GM19397 (cell line): ENCODE measurements at regions not wholly inside any gene's neighbourhood (a gene's known extent, or its start where the extent isn't known, plus 50 kb on each side); places are given as distances from the start of the nearest gene placed in this dataset.

Experiments
- ATAC-seq: cut with Tn5 transposase; IDR thresholded peaks from one replicate; pipeline ENCODE4 v1.9.1; 2021; ENCODE audit warnings: mild to moderate bottlenecking, moderate library complexity; ENCODE audit not compliant: unreplicated experiment

DNA sequence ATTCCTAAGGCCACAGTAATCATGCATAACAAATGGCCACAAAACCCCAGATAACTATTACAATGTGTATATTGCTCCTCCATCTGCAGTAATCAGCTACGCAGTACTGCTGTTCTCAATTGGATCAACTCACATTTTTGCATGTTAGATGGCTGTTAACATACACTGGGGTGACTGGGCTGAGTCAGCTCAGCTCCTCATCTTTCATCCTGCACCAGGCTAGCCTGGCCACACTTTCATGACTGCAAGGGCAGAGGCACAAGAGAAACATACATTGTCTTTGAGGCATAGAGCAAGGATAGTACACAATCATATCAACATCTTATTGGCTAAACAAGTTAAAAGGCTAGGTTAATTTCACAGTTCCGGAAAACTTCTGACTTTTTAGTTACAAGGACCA is 306.6 kb downstream of the SLC6A15 start:
- ATAC-seq, result no peak

DNA sequence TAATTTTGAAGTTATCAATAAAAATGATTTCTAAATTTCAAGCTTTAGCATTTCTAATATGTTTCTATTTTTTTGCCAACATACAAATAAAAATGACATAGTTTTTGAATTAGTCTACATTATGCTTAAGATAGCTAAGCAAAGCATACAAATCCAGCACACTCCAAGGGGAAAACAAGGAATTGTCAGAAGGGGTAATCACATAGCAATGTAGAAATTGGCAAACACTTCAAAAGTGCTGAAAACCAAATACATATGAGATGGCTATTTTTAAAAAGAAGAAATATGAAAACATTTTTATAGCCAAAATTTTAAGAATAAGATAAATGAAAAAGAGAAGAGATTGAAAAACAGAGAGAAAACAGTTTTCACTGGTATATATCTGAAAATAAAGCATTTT is 308.0 kb downstream of the SLC6A15 start:
- ATAC-seq, result no peak

DNA sequence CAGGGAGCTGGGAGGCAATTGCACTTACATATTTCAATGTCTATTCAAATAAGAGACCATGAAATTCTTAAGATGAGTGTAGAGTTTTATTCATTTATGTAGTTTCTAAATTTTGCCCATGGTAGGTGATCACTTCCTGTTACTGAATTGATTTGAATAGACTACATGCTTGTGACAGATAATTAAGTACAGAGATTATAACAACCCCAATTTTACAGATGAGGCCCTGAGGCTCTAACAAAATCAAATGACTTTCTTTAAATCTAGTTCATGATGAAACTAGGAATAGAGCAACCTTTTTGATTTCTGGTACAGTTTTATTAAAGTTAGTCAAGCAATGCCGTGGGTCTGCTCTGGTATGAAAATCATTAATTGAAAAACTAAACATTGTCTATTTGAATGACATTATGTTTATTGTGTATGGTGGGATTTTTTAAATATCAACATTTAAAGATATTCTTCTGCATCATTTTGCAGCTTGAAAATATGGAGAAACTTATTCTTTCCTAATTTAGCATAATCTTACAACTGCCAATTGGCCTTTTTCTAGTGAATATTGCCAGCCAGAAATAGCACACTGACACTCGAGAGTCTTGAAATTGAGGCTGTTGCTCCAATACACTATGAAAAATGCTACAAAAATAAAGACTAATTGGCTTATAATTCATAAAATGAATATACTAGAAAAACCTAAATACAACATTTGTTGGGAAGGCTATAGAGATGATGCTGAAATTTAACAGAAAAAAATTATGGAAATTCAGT is 308.9 kb downstream of the SLC6A15 start:
- no peak for ATAC-seq

DNA sequence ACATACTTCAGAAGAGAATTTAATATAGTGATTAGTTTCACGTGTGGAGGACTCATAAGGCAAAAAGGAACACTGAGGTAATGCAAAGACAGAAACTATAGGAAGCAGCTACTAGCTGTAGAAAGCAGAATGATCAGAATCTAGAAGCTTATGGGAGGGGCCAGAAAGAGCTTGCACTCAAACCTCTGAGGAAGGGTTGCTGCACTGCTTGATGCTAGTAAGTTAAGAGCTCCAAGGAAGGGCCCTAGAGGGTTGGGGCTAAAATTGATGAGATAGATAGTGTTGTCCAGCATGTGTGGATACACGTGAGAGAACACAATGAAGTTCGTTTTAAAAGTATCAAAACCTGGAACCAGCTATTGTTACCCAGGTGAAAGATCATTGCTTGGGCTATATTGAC is 311.1 kb downstream of the SLC6A15 start:
- no peak for ATAC-seq

DNA sequence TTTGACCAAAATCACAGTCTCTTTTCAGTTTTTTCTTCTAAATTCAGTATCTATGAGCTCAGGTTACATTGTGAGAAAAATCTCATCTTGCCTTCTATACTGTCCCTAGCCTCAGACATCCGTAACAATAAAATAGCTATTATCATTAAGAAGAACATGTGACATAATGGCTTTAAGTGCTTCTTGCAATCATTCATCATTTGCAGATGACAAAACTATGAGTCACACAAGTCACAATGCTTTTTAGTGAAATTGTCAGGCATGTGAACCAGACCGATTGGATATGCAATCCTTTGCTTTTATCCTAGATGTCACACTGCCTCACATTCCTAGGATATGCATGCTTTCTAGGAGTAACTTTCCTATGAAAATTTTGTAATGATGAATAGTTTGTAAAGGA is 313.1 kb downstream of the SLC6A15 start:
- ATAC-seq, result no peak

DNA sequence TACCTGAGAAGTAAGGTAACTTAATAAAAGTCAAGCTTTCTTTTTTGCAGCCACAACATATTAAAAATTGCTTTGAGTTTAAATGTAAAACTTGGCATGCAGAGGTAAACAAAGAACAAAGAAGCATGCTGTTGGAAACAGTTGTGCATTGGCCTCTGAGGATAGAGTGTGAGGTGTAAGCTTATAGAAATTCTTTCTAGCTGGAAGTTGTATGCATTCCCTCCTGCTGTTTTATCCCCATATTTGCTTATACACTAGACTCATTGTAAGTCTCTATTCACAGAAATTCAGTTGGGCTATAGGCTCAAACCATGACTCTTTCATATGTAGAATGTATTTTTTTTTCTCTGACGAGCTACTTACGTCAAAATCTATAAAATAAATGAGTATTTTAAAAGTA is 316.3 kb downstream of the SLC6A15 start:
- no peak for ATAC-seq

DNA sequence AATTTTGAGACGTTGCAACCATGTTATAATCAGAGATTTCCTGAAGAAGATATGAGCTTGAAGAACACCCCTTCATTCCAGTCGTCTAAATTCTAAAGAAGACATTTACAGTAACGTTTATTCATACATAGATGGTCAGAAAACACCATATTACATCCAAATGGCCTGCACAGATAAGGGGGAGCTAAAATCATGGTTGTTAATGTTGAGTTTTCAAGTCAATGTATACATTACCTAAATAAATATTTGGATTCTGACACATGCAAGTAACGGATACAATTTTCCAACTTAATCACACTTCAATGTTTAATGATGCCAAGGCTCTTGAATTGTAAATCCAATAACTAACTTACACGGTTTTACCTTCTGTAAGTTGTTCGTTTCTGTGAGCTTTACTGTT is 318.4 kb downstream of the SLC6A15 start:
- ATAC-seq, result no peak

DNA sequence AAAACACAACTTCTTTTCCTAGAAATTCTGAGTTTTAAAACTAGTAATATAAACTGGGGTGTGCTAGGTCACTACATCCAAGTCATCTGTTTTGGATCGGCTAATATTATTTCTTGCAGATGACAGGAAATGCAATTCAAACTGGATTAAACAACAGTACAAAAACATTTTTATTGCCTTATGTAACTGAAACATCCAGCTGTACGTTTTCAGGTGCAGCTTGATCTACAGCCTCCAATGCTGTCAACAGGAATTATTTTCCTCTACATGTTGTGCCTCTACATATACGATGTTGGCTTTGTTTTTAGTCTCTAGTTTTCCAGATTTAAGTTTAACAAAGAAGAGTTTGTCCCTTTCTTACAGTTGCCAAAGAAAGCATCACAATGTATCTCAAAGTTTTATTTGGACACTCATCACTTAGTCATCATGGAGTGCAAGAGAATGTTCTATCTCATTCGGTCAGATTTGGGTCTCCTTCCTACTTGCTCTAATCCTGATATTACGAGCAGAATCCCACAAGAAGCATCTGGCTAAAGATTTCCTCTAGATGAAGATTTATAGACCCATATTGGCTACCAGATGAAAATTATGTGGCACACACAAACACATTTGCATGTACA is 326.7 kb downstream of the SLC6A15 start:
- no peak for ATAC-seq

DNA sequence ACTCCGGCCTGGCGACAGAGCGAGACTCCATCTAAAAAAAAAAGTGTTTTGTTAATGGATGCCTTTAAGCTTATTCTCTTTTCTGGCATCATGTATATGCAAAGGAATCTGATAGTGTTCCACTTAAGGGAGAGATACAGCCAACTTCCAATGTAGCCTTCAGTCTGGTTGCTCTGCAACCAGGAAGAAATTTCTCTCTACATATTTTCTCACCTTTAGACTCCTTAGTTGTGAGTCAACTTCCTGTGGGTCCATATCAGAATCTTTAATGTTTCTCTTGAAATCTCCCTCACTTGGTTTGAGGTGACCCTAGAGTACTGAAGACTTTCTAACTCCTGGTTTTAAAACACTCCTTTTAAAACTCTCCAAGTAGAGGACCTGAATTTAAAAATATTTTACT is 340.4 kb downstream of the SLC6A15 start:
- no peak for ATAC-seq

DNA sequence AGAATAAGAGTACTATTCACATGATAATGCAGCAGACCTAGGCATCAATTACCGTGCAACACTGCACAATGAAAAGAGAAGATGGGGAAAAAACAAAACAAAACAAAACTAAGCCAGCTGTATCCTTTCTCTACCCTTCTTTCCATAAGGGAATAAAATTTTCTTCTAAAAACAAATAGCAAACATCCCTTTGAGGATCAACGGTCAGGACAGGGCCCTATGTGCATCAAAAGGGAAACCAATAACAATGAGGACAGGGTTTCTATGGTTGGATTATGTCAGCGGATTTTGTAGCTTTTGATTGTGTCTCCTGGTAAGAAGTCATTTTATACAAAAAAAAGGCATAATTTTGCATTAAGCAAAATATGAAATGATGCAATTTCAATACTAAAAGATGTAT is 350.3 kb downstream of the SLC6A15 start:
- ATAC-seq, result no peak

DNA sequence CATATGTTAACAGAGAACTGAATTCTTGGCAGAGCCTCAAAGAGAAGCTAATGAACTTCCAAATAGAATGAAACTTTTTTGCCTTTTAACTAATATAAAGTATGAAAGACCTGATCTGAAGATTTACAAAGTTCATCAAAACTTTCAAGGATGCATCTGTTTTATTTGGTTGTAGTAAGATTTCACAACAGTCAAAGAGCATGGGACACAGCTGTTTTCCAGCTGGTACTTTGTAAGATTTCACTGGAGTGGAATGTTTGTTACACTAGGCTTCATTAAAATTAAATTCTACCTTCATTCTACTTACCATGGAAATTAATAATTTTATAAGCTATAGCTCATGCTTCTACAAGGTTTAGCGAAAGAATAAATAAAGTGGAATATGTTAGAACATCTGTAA is 351.2 kb downstream of the SLC6A15 start:
- ATAC-seq, result no peak

DNA sequence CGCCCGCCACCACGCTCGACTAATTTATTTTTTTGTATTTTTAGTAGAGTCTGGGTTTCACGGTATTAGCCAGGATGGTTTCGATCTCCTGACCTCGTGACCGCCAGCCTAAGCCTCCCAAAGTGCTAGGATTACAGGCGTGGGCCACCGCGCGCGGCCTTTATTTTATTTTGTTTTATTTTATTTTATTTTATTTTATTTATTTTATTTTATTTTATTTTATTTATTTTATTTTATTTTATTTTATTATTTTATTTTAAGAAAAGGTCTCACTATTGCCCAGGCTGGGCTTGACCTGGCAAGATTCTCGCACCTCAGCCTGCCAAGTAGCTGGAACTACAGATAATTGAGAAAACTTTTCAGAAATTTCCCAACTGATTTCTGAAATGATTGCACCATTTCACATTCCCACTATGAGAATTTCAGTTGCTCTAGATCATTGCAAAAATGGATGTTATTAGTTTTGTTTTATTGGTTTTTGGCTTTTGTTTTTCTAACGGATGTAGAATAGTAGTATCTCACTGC is 358.3 kb downstream of the SLC6A15 start:
- ATAC-seq, result no peak

DNA sequence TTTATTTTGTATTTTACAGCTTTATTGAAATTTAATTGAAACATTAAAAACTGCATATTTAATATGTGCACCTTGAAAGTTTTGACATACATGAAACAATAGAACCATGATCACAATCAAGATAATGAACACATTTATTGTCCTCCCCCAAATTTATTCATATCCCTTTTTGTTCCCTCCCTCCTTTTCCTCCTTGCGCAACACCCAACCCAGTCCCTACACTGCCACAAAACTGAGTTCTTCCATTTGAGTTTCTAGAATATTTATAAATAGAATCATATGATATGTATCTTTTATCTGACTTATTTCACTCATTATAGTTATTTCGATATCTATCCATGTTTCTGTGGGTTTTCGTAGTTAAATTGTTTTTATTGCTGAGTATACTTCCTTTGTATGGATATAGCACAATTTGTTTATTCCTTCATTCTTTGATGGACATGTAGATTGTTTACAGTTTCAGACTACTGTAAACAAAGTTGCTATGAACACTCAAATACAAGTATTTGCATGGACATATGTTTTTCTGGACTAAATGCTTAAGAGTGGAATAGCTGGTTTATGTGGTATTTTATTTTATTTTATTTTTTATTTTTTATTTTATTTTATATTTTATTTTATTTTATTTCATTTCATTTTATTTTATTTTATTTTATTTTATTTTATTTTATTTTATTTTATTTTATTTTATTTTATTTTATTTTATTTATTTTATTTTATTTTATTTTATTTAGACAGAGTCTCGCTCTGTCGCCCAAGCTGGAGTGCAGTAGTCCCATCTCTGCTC is 359.1 kb downstream of the SLC6A15 start:
- ATAC-seq, result no peak

DNA sequence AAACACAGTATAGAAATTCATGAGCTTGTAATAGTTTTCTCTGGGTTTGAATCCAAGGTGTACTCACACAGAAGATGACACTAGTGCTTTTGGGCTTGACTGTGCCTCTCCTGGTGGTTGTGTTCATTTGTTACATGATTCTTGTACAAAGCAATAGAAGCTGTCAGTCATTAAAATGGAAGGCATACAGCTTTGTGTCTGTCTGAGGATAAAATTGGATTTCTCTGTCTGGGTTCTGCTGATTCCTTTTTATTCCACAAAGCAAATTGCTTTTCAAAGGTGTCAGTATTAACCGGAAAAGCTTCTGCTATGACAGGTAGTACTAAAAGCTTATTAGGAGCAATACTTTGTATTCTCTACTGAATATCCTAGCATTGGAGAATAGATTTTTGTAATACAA is 361.2 kb downstream of the SLC6A15 start:
- ATAC-seq, result no peak

DNA sequence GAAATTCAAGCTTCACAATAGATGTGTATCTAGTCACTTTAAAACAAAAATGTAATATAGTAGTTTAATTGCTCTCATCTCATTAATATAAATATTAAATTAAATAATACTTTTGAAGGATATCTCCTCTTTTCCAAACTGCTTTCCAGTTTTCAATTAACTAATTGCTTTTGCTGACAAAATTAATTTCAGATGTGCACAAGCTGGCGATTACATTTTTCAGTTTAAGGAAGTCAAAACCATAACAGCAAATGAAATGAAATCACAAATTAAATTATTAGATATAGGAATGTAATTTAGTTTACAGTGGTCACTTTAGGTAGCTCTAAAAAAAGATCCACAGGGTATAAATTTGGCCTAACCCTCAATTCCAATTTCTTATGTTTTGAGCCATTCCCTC is 362.1 kb downstream of the SLC6A15 start:
- no peak for ATAC-seq

DNA sequence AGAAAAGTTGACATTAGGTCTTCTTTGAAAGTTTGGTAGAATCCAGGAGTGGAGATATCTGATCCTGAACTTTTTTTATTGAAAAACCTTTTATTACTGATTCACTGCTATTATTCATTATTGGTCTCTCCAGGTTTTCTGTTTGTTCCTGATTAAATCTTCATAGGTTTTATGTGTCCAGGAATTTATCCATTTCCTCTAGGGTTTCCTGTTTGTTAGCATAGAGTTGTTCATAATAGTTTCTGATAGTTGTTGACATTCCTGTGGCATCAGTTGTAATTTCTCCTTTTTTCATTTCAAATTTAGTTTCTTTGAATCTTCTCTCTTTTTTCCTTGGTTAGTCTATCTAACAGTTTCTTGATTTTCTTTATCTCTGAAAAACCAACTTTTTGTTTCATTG is 370.3 kb downstream of the SLC6A15 start:
- ATAC-seq, result no peak

DNA sequence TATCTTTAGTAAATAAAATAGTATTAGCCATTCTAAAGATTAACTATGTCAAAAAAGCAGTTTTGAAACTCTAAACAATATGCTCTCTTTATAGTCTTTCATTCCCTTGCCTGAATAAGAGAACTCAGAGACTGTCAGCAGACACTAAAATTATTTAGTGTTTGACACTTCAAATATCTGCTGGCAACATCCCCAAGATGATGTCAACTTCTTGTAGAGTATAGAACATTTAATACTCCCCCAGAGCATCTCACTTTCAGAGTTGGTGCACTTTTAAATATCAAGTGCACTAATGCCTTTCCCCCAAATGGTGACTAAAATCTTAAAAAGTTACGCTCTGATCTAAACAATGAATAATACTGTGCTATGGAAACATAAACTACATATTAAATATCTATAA is 374.9 kb downstream of the SLC6A15 start:
- ATAC-seq, result no peak

DNA sequence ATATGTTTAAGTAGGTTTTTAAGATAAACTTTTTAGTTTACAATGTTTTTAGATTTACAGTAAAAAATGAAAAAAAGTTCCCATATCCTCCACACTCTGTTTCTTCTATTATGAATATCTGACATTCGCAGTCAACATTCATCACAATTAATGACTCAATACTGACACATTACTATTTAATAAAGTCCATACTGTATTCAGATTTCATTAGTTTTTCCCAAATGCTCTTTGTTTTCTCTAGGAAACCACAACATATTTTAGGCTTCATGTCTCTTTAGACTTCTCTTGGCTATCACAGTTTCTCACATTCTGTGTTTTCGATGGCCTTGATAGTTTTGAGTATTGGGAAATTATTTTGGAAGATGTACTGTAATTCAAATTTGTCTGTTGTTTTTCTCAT is 399.8 kb downstream of the SLC6A15 start:
- ATAC-seq, result no peak

DNA sequence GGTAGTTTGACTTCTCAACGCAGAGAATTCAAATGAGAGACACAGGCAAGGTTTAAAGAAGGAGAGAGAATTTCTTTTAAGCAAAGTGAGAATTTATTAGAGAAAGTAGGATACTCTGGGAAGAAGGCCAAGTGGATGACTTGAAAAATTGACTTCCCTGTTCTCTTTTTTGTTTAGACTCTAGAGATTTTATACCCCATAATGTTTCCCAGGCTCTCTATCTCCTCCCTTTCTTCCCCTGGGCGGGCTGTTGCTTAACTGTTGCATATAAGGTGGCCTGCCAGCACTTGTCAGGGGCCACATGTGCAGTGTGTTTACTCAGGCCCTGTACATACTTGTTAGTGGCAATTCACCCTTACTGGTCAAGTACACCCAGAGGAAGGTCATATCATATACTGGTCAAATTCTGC is 403.7 kb downstream of the SLC6A15 start:
- no peak for ATAC-seq

DNA sequence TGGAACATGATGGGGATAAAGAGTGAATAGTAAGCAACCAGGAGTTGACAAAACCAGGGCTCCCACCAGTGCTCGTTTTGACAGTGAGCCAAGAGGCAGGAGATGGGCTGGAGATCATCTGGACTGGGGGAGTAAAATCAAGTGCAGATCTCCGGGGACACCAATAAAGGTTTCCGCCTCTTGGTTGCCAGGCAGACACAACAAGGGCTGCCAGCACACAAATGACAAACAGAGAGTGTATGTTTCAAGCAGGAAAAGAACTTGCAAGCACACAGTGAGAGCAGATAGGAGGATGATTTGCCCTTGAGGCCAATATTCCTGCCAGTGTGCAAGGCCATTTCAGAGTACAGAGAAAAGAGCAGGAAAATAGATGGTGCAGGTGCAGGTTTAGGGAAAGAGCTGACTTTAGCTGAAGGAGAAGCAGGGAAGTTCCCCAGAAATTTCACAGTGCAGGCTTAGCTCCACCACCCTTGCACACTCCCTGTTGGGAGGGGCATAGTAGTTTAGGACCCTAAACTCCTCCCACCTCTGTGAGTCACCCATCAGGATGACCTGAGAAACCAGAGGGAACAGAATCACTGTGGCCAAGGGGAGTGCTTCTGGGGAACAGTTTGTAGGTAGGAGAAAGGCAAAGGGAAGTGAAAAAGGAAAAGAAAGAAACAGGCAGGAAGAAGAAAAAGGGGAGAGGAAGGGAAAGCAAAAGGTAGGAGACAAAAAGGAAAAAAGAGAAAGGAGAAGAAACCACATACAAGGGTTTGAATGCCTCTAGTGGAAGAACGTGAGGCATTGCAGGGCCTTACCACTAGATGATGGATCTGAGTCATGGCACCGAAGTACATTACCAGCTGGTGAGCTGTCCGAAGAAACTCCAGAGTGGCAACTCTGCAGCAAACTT is 404.4 kb downstream of the SLC6A15 start:
- peak; percentile 55 for ATAC-seq

DNA sequence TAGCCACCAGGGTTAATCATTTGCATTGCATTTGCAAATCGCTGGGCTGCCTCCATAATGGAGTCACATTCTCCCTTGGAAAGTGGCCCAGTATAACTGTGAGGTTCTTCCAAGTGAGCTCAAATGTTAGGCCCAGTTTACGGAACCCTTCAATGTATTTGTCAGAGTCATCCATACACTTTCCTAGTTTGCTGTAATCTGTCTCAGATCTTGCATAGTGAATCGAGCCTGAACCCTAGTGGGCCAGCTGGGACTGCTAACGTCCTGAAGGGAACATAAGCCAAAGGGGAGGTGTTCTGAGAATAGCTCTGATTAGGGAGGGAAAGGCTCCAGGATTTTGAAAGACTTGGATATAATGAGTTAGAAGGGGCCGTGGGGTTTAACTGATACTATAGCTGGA is 406.3 kb downstream of the SLC6A15 start:
- no peak for ATAC-seq
